ENCODE measurements at regions not wholly inside any gene's neighbourhood (a gene's known extent, or its start where the extent isn't known, plus 50 kb on each side); places are given as distances from the start of the nearest gene placed in this dataset.
"Not testable (repeated sequence)": the region's sequence is repeated elsewhere in the genome, so short reads cannot be mapped to it uniquely, and the experiment has no call there.

- Histone ChIP-seq H3K27ac (ENCODE audit: low read depth in 1 of 2, low read length in 1 of 2) (no peak overlapping the region), H3K36me3 (ENCODE audit: control insufficient read depth in 2 of 2, insufficient read depth in 2 of 2, low read length in 1 of 2) (no peaks in the 10 kb centered on the region), H3K9me3 (ENCODE audit: control insufficient read depth in 2 of 2, insufficient read depth in 1 of 2, low read length in 1 of 2) (no peaks in the 10 kb centered on the region), H3K4me1 (ENCODE audit: control insufficient read depth in 2 of 2, insufficient read depth in 2 of 2, low read length in 2 of 2) (no peaks in the 10 kb centered on the region), H3K27me3 (ENCODE audit: control insufficient read depth in 2 of 2, insufficient read depth in 1 of 2, low read length in 1 of 2) (peaks cover 8 to 37% of the 10 kb centered on the region in 2 donors), H3K4me3 (ENCODE audit: low read length in 2 of 2) (no peak overlapping the region)
- 24% methylated on average over 52 of the region's 52 CpGs for WGBS
- no peak for DNase-seq (ENCODE audit: low read depth in 6 of 9, low spot score in 9 of 9)
Observed at GRCh38 chr6:28615955-28616747, 90.5 kb downstream of the GPX5 start.

DNA sequence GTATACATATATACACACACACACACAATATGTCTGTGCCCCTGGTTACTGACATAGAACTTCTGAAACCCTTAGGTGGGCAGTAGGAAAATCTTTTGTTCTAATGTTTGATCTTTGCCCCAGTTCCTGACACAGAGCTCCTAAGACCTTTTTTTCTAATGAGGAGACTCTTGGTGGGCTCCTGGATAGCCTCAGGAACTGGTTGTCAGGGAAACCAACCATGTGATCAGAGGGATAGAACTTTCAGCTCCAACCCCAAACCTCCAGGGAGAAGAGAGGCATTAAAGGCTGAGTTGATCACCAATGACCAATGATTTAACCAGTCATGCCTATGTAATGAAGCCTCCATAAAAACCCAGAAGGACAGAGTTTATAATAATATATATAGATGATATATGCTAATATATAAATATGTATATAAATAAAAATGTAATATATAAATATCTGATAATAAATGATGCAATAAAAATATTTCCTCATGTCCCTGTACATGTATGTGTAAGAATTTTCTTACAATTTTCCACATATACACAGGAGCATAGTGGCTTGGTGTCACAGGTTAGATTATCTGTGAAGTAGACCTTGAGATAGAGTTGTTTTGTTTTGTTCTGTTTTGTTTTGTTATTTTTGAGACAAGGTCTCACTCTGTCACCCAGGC, 93.3 kb downstream of the GPX5 start:
- Histone ChIP-seq H3K4me1 (ENCODE audit: control insufficient read depth in 2 of 2, insufficient read depth in 2 of 2, low read length in 2 of 2) (no peaks in the 10 kb centered on the region), H3K27ac (ENCODE audit: low read depth in 1 of 2, low read length in 1 of 2) (no peak overlapping the region), H3K9me3 (ENCODE audit: control insufficient read depth in 2 of 2, insufficient read depth in 1 of 2, low read length in 1 of 2) (no peaks in the 10 kb centered on the region), H3K36me3 (ENCODE audit: control insufficient read depth in 2 of 2, insufficient read depth in 2 of 2, low read length in 1 of 2) (no peaks in the 10 kb centered on the region), H3K4me3 (ENCODE audit: low read length in 2 of 2) (no peak overlapping the region), H3K27me3 (ENCODE audit: control insufficient read depth in 2 of 2, insufficient read depth in 1 of 2, low read length in 1 of 2) (peaks cover 8 to 35% of the 10 kb centered on the region in 2 donors)
- DNase-seq (ENCODE audit: low read depth in 6 of 9, low spot score in 9 of 9), result no peak

- not testable (repeated sequence) for H3K4me3 ChIP-seq (ENCODE audit: low read length in 2 of 2)
Observed at GRCh38 chr6:28621268-28621667, 95.6 kb downstream of the GPX5 start.

GRCh38 chr6:28623242-28623641, 97.6 kb downstream of the GPX5 start:
- H3K36me3 ChIP-seq (ENCODE audit: control insufficient read depth in 2 of 2, insufficient read depth in 2 of 2, low read length in 1 of 2); H3K4me1 ChIP-seq (ENCODE audit: control insufficient read depth in 2 of 2, insufficient read depth in 2 of 2, low read length in 2 of 2); H3K27me3 ChIP-seq (ENCODE audit: control insufficient read depth in 2 of 2, insufficient read depth in 1 of 2, low read length in 1 of 2); H3K4me3 ChIP-seq (ENCODE audit: low read length in 2 of 2); DNase-seq (ENCODE audit: low read depth in 6 of 9, low spot score in 9 of 9); H3K9me3 ChIP-seq (ENCODE audit: control insufficient read depth in 2 of 2, insufficient read depth in 1 of 2, low read length in 1 of 2); H3K27ac ChIP-seq (ENCODE audit: low read depth in 1 of 2, low read length in 1 of 2): not testable (repeated sequence)
- WGBS, result 94% methylated on average over 3 of the region's 3 CpGs

More at GRCh38 chr6:28621268-28621667, 95.6 kb downstream of the GPX5 start:
- H3K27ac ChIP-seq (ENCODE audit: low read depth in 1 of 2, low read length in 1 of 2); H3K36me3 ChIP-seq (ENCODE audit: control insufficient read depth in 2 of 2, insufficient read depth in 2 of 2, low read length in 1 of 2); H3K9me3 ChIP-seq (ENCODE audit: control insufficient read depth in 2 of 2, insufficient read depth in 1 of 2, low read length in 1 of 2); H3K4me1 ChIP-seq (ENCODE audit: control insufficient read depth in 2 of 2, insufficient read depth in 2 of 2, low read length in 2 of 2); DNase-seq (ENCODE audit: low read depth in 6 of 9, low spot score in 9 of 9): not testable (repeated sequence)
- 16% methylated on average over 19 of the region's 22 CpGs for WGBS
- H3K27me3 ChIP-seq (ENCODE audit: control insufficient read depth in 2 of 2, insufficient read depth in 1 of 2, low read length in 1 of 2), result peaks cover 3 to 19% of the 10 kb centered on the region in 2 donors

DNA sequence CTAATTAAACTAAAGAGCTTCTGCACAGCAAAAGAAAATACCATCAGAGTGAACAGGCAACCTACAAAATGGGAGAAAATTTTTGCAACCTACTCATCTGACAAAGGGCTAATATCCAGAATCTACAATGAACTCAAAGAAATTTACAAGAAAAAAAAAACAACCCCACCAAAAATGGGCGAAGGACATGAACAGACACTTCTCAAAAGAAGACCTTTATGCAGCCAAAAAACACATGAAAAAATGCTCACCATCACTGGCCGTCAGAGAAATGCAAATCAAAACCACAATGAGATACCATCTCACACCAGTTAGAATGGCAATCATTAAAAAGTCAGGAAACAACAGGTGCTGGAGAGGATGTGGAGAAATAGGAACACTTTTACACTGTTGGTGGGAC, 100.7 kb downstream of the GPX5 start:
- not testable (repeated sequence) for H3K4me3 ChIP-seq (ENCODE audit: low read length in 2 of 2); H3K4me1 ChIP-seq (ENCODE audit: control insufficient read depth in 2 of 2, insufficient read depth in 2 of 2, low read length in 2 of 2); H3K36me3 ChIP-seq (ENCODE audit: control insufficient read depth in 2 of 2, insufficient read depth in 2 of 2, low read length in 1 of 2); H3K27ac ChIP-seq (ENCODE audit: low read depth in 1 of 2, low read length in 1 of 2); H3K9me3 ChIP-seq (ENCODE audit: control insufficient read depth in 2 of 2, insufficient read depth in 1 of 2, low read length in 1 of 2); DNase-seq (ENCODE audit: low read depth in 6 of 9, low spot score in 9 of 9); H3K27me3 ChIP-seq (ENCODE audit: control insufficient read depth in 2 of 2, insufficient read depth in 1 of 2, low read length in 1 of 2)
- 24% methylated on average over 2 of the region's 2 CpGs for WGBS

DNA sequence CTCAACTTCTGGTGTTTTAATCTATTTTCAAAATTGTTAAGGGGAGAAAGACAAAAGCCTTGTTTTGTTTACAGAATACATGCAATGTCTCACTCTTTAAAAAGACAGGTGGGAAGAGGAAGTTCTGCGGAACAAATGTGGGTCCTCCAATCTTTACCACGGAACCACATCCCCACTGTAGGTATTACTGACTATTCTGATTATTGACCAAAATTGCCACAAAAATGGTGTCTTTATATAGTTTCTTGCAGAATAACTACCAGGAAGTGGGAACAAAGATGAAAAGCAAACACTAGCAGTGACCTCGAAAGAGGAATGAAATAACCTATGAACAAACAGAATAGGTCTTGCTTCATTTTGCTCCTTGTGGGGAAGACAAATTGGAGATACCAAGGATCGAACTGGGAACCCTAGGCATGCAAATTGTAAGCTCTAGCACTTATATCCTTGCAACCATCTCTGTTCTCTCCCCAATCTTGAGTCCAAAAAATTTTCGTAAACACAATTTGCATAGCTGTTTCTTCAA, 106.7 kb downstream of the GPX5 start:
- Histone ChIP-seq H3K4me1 (ENCODE audit: control insufficient read depth in 2 of 2, insufficient read depth in 2 of 2, low read length in 2 of 2) (peaks cover 0 to 4% of the 10 kb centered on the region in 2 donors), H3K27ac (ENCODE audit: low read depth in 1 of 2, low read length in 1 of 2) (no peak overlapping the region), H3K36me3 (ENCODE audit: control insufficient read depth in 2 of 2, insufficient read depth in 2 of 2, low read length in 1 of 2) (no peaks in the 10 kb centered on the region), H3K4me3 (ENCODE audit: low read length in 2 of 2) (no peak overlapping the region), H3K9me3 (ENCODE audit: control insufficient read depth in 2 of 2, insufficient read depth in 1 of 2, low read length in 1 of 2) (peaks cover 0 to 5% of the 10 kb centered on the region in 2 donors), H3K27me3 (ENCODE audit: control insufficient read depth in 2 of 2, insufficient read depth in 1 of 2, low read length in 1 of 2) (peaks cover 27 to 46% of the 10 kb centered on the region in 2 donors)
- 55% methylated on average over 5 of the region's 5 CpGs for WGBS
- no peak for DNase-seq (ENCODE audit: low read depth in 6 of 9, low spot score in 9 of 9)

GRCh38 chr6:28633445-28634215, 107.9 kb downstream of the GPX5 start:
- peaks cover 0 to 4% of the 10 kb centered on the region in 2 donors for H3K4me1 ChIP-seq (ENCODE audit: control insufficient read depth in 2 of 2, insufficient read depth in 2 of 2, low read length in 2 of 2)
- H3K27ac ChIP-seq (ENCODE audit: low read depth in 1 of 2, low read length in 1 of 2), result no peak overlapping the region
- WGBS, result 50% methylated on average over 28 of the region's 28 CpGs
- H3K9me3 ChIP-seq (ENCODE audit: control insufficient read depth in 2 of 2, insufficient read depth in 1 of 2, low read length in 1 of 2), result peaks cover 0 to 5% of the 10 kb centered on the region in 2 donors
- DNase-seq (ENCODE audit: low read depth in 6 of 9, low spot score in 9 of 9), result no peak
- H3K36me3 ChIP-seq (ENCODE audit: control insufficient read depth in 2 of 2, insufficient read depth in 2 of 2, low read length in 1 of 2), result no peaks in the 10 kb centered on the region
- no peak overlapping the region for H3K4me3 ChIP-seq (ENCODE audit: low read length in 2 of 2)
- H3K27me3 ChIP-seq (ENCODE audit: control insufficient read depth in 2 of 2, insufficient read depth in 1 of 2, low read length in 1 of 2), result peaks cover 30 to 52% of the 10 kb centered on the region in 2 donors

DNA sequence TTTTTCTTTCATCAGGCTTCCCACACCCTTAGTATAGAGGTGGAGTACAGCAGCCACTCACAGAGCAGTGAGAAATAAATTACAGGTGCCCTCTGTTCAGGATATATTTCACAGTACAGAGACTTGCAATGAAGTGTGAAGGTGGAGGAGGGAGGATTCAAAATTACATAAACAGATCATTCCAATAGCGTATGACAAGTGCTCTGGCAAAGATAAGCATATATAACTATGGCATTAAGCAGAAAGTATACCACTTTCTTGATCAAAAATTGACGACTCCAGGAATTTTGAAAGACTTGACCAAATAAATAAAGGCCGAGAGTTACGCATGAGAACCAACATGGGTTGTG, 108.7 kb downstream of the GPX5 start:
- Histone ChIP-seq H3K27me3 (ENCODE audit: control insufficient read depth in 2 of 2, insufficient read depth in 1 of 2, low read length in 1 of 2) (peaks cover 30 to 52% of the 10 kb centered on the region in 2 donors), H3K9me3 (ENCODE audit: control insufficient read depth in 2 of 2, insufficient read depth in 1 of 2, low read length in 1 of 2) (peaks cover 0 to 5% of the 10 kb centered on the region in 2 donors), H3K36me3 (ENCODE audit: control insufficient read depth in 2 of 2, insufficient read depth in 2 of 2, low read length in 1 of 2) (no peaks in the 10 kb centered on the region), H3K4me1 (ENCODE audit: control insufficient read depth in 2 of 2, insufficient read depth in 2 of 2, low read length in 2 of 2) (peaks cover 0 to 4% of the 10 kb centered on the region in 2 donors), H3K27ac (ENCODE audit: low read depth in 1 of 2, low read length in 1 of 2) (no peak overlapping the region), H3K4me3 (ENCODE audit: low read length in 2 of 2) (peak overlapping the region in 1 of 2 donors; percentile 18)
- 27% methylated on average over 4 of the region's 4 CpGs for WGBS
- no peak for DNase-seq (ENCODE audit: low read depth in 6 of 9, low spot score in 9 of 9)

Measured in thymus (tissue), 11 donors.